Naive thymus-derived CD4-positive, alpha-beta T cell (primary cell): ENCODE measurements at regions not wholly inside any gene's neighbourhood (a gene's known extent, or its start where the extent isn't known, plus 50 kb on each side); places are given as distances from the start of the nearest gene placed in this dataset.

Experiments used
- ATAC-seq: fragments of 150-1000 bp; cut with Tn5 transposase; 2 replicates; pipeline ENCODE4 v1.10.0; 2021; ENCODE audit warnings: mild to moderate bottlenecking, moderate library complexity
- CTCF ChIA-PET: fragments of 350-600 bp; sonication (Branson Sonifier 250); formaldehyde crosslinking; loops from one replicate; lab custom pipeline; 2021; ENCODE audit warnings: antibody characterized with exemption; lab: Charles Lee
- POLR2A ChIA-PET: fragments of 350-600 bp; sonication (Branson Sonifier 250); formaldehyde crosslinking; loops from one replicate; lab custom pipeline; 2021; ENCODE audit warnings: antibody characterized with exemption, inconsistent platforms; lab: Charles Lee
- DNase-seq, 9 donors: peaks; one replicate each; pipeline versions ENCODE4 v3.0.0 to v3.0.0-alpha.2; 2020 to 2022; ENCODE audit warnings: mixed read lengths in 1 of 9
- H3K27ac ChIP-seq: one replicate; pipeline ENCODE4 v1.7.0; 2013; ENCODE audit warnings: mild to moderate bottlenecking, low read depth, low read length, moderate library complexity
- H3K27me3 ChIP-seq, 2 donors: one replicate each; pipeline ENCODE4 v1.7.0; 2013; ENCODE audit warnings: low read length in 2 of 2, mild to moderate bottlenecking in 2 of 2, moderate library complexity in 2 of 2; ENCODE audit not compliant: control insufficient read depth in 2 of 2, insufficient read depth in 2 of 2
- H3K36me3 ChIP-seq, 3 experiments: 1 replicate in 2 of 3; 2 replicates in 1 of 3; pipeline ENCODE4 v1.7.0; 2013; ENCODE audit warnings: low read length in 3 of 3, mild to moderate bottlenecking in 3 of 3, moderate library complexity in 1 of 3; ENCODE audit not compliant: insufficient read depth in 3 of 3, control insufficient read depth in 2 of 3
- H3K4me1 ChIP-seq, 2 donors: one replicate each; pipeline ENCODE4 v1.7.0; 2013; ENCODE audit warnings: low read length in 2 of 2, mild to moderate bottlenecking in 2 of 2, moderate library complexity in 1 of 2; ENCODE audit not compliant: control insufficient read depth in 2 of 2, insufficient read depth in 2 of 2
- H3K4me3 ChIP-seq: 2 replicates; pipeline ENCODE4 v1.7.0; 2013; ENCODE audit warnings: mild to moderate bottlenecking, low read length
- H3K9me3 ChIP-seq, 3 experiments: 1 replicate in 2 of 3; 2 replicates in 1 of 3; pipeline ENCODE4 v1.7.0; 2013; ENCODE audit warnings: low read length in 3 of 3; ENCODE audit not compliant: control insufficient read depth in 2 of 3
- H3K27ac Mint-ChIP-seq, 9 donors: one replicate each; pipeline ENCODE4 v1.8.0; 2020 to 2022; ENCODE audit warnings: mixed read lengths in 9 of 9, mild to moderate bottlenecking in 8 of 9, moderate library complexity in 5 of 9, inconsistent platforms in 2 of 9
- H3K27me3 Mint-ChIP-seq, 5 donors: one replicate each; pipeline ENCODE4 v1.8.0; 2021 to 2022; ENCODE audit warnings: mixed read lengths in 5 of 5, mild to moderate bottlenecking in 1 of 5
- H3K36me3 Mint-ChIP-seq, 5 donors: one replicate each; pipeline ENCODE4 v1.8.0; 2020 to 2022; ENCODE audit warnings: mixed read lengths in 5 of 5, mild to moderate bottlenecking in 3 of 5, inconsistent platforms in 1 of 5
- H3K4me1 Mint-ChIP-seq, 7 donors: one replicate each; pipeline ENCODE4 v1.8.0; 2020 to 2022; ENCODE audit warnings: mixed read lengths in 7 of 7, mild to moderate bottlenecking in 3 of 7, inconsistent platforms in 1 of 7
- H3K4me3 Mint-ChIP-seq, 10 donors: one replicate each; pipeline ENCODE4 v1.8.0; 2020 to 2022; ENCODE audit warnings: mild to moderate bottlenecking in 10 of 10, mixed read lengths in 10 of 10, moderate library complexity in 6 of 10, inconsistent platforms in 2 of 10
- H3K9me3 Mint-ChIP-seq, 11 donors: one replicate each; pipeline ENCODE4 v1.8.0; 2020 to 2022; ENCODE audit warnings: mixed read lengths in 11 of 11, mild to moderate bottlenecking in 4 of 11, inconsistent platforms in 1 of 11, moderate library complexity in 1 of 11
- intact Hi-C, 2 donors: fragments of 100-400 bp; cut with micrococcal nuclease; formaldehyde crosslinking; loops; one replicate each; pipeline ENCODE4 v1.15.1; 2023

GRCh38 chr10:88048312-88048711 lies 184.9 kb downstream of the PTEN start:
- peaks cover 0 to 16% (median 0%) of the 10 kb centered on the region in 11 donors for H3K9me3 Mint-ChIP-seq
- intact Hi-C loops: no loop called here
- Histone ChIP-seq H3K4me1 (no peaks in the 10 kb centered on the region), H3K36me3 (no peaks in the 10 kb centered on the region), H3K4me3 (no peak overlapping the region), H3K27me3 (no peaks in the 10 kb centered on the region), H3K9me3 (no peaks in the 10 kb centered on the region), H3K27ac (no peak overlapping the region)
- H3K4me1 Mint-ChIP-seq: peaks cover 3 to 33% (median 12%) of the 10 kb centered on the region in 7 donors
- ATAC-seq (no peak), DNase-seq (no peak)
- ChIA-PET POLR2A (interaction anchor here (0.5 kb wide), 1 partner anchor 195 kb away, joined by 3 read pairs; no protein-coding TSS in a partner anchor), CTCF (no interaction called here)
- no peak overlapping the region for H3K4me3 Mint-ChIP-seq
- H3K27ac Mint-ChIP-seq: no peak overlapping the region
- peaks cover 0 to 4% (median 0%) of the 10 kb centered on the region in 5 donors for H3K36me3 Mint-ChIP-seq
- peaks cover 0 to 5% (median 0%) of the 10 kb centered on the region in 5 donors for H3K27me3 Mint-ChIP-seq

GRCh38 chr10:88049204-88049603 lies 185.8 kb downstream of the PTEN start:
- Histone ChIP-seq H3K27ac (no peak overlapping the region), H3K9me3 (no peaks in the 10 kb centered on the region), H3K4me3 (no peak overlapping the region), H3K27me3 (no peaks in the 10 kb centered on the region), H3K36me3 (no peaks in the 10 kb centered on the region), H3K4me1 (no peaks in the 10 kb centered on the region)
- H3K4me3 Mint-ChIP-seq: no peak overlapping the region
- H3K4me1 Mint-ChIP-seq: peaks cover 3 to 32% (median 11%) of the 10 kb centered on the region in 7 donors
- CTCF ChIA-PET: no interaction called here
- intact Hi-C loops: no loop called here
- DNase-seq (no peak), ATAC-seq (no peak)
- no peak overlapping the region for H3K27ac Mint-ChIP-seq
- H3K9me3 Mint-ChIP-seq: peaks cover 0 to 16% (median 0%) of the 10 kb centered on the region in 11 donors
- H3K27me3 Mint-ChIP-seq: peaks cover 0 to 10% (median 0%) of the 10 kb centered on the region in 5 donors
- H3K36me3 Mint-ChIP-seq: peaks cover 0 to 4% (median 0%) of the 10 kb centered on the region in 5 donors
- POLR2A ChIA-PET: interaction anchor here (0.9 kb wide), 1 partner anchor 334 kb away, joined by 3 read pairs; no protein-coding TSS in a partner anchor

- H3K27ac Mint-ChIP-seq: no peak overlapping the region
- no peak overlapping the region for H3K4me3 Mint-ChIP-seq
- H3K27me3 ChIP-seq: no peaks in the 10 kb centered on the region
- CTCF ChIA-PET: no interaction called here
- DNase-seq: no peak
- H3K4me1 ChIP-seq: peaks cover 0 to 8% of the 10 kb centered on the region in 2 donors
- peaks cover 0 to 6% (median 0%) of the 10 kb centered on the region in 5 donors for H3K27me3 Mint-ChIP-seq
- peaks cover 0 to 12% (median 5%) of the 10 kb centered on the region in 7 donors for H3K4me1 Mint-ChIP-seq
- peaks cover 0 to 7% (median 2%) of the 10 kb centered on the region in 11 donors for H3K9me3 Mint-ChIP-seq
- peaks cover 0 to 7% (median 0%) of the 10 kb centered on the region in 5 donors for H3K36me3 Mint-ChIP-seq
- no peak for ATAC-seq
- no peak overlapping the region for H3K4me3 ChIP-seq
- H3K27ac ChIP-seq: no peak overlapping the region
- intact Hi-C loops: no loop called here
- POLR2A ChIA-PET: no interaction called here
- no peaks in the 10 kb centered on the region for H3K9me3 ChIP-seq
- no peaks in the 10 kb centered on the region for H3K36me3 ChIP-seq
Observed at GRCh38 chr10:88057720-88058119, 194.3 kb downstream of the PTEN start.

- Mint-ChIP-seq H3K4me1 (peaks cover 0 to 22% (median 16%) of the 10 kb centered on the region in 7 donors), H3K27ac (no peak overlapping the region), H3K9me3 (peaks cover 0 to 7% (median 2%) of the 10 kb centered on the region in 11 donors), H3K36me3 (peaks cover 0 to 7% (median 0%) of the 10 kb centered on the region in 5 donors), H3K4me3 (no peak overlapping the region), H3K27me3 (peaks cover 0 to 5% (median 0%) of the 10 kb centered on the region in 5 donors)
- Histone ChIP-seq H3K27ac (no peak overlapping the region), H3K36me3 (no peaks in the 10 kb centered on the region), H3K4me3 (no peak overlapping the region), H3K9me3 (no peaks in the 10 kb centered on the region), H3K4me1 (peaks cover 0 to 18% of the 10 kb centered on the region in 2 donors), H3K27me3 (no peaks in the 10 kb centered on the region)
- intact Hi-C loops: no loop called here
- no peak for DNase-seq
- POLR2A ChIA-PET: no interaction called here
- no peak for ATAC-seq
- CTCF ChIA-PET: interaction anchor here (0.6 kb wide), 1 partner anchor 171 kb away, joined by 3 read pairs; no protein-coding TSS in a partner anchor
Observed at GRCh38 chr10:88058750-88059149, 195.3 kb downstream of the PTEN start.

- no peak overlapping the region for H3K4me3 Mint-ChIP-seq
- no peaks in the 10 kb centered on the region for H3K27me3 ChIP-seq
- peaks cover 0 to 23% of the 10 kb centered on the region in 2 donors for H3K4me1 ChIP-seq
- peaks cover 0 to 7% (median 0%) of the 10 kb centered on the region in 5 donors for H3K36me3 Mint-ChIP-seq
- intact Hi-C loops: no loop called here
- H3K9me3 Mint-ChIP-seq: peaks cover 0 to 7% (median 2%) of the 10 kb centered on the region in 11 donors
- no peak overlapping the region for H3K27ac Mint-ChIP-seq
- no peaks in the 10 kb centered on the region for H3K9me3 ChIP-seq
- no peaks in the 10 kb centered on the region for H3K36me3 ChIP-seq
- H3K27me3 Mint-ChIP-seq: peaks cover 0 to 2% (median 0%) of the 10 kb centered on the region in 5 donors
- no peak overlapping the region for H3K4me3 ChIP-seq
- ChIA-PET POLR2A (no interaction called here), CTCF (interaction anchor here (0.9 kb wide), 1 partner anchor 15 kb away, joined by 3 read pairs; no protein-coding TSS in a partner anchor)
- peaks cover 0 to 27% (median 19%) of the 10 kb centered on the region in 7 donors for H3K4me1 Mint-ChIP-seq
- no peak for ATAC-seq
- no peak overlapping the region for H3K27ac ChIP-seq
- DNase-seq: no peak
Observed at GRCh38 chr10:88059190-88059589, 195.8 kb downstream of the PTEN start.

- peaks cover 0 to 7% (median 2%) of the 10 kb centered on the region in 11 donors for H3K9me3 Mint-ChIP-seq
- POLR2A ChIA-PET: no interaction called here
Observed at GRCh38 chr10:88060762-88061161, 197.3 kb downstream of the PTEN start.

More at GRCh38 chr10:88060762-88061161, 197.3 kb downstream of the PTEN start:
- Mint-ChIP-seq H3K36me3 (peaks cover 0 to 9% (median 0%) of the 10 kb centered on the region in 5 donors), H3K27me3 (peaks cover 0 to 2% (median 0%) of the 10 kb centered on the region in 5 donors), H3K27ac (peak overlapping the region in 6 of 9 donors; percentile 10 to 74 (median 44)), H3K4me1 (peaks cover 0 to 42% (median 34%) of the 10 kb centered on the region in 7 donors), H3K4me3 (peak overlapping the region in 5 of 10 donors; percentile 10 to 43 (median 34))
- Histone ChIP-seq H3K36me3 (no peaks in the 10 kb centered on the region), H3K27me3 (no peaks in the 10 kb centered on the region), H3K9me3 (no peaks in the 10 kb centered on the region), H3K27ac (no peak overlapping the region), H3K4me1 (peaks cover 0 to 38% of the 10 kb centered on the region in 2 donors), H3K4me3 (no peak overlapping the region)
- intact Hi-C loops: no loop called here
- DNase-seq: no peak
- CTCF ChIA-PET: interaction anchor here (1.1 kb wide), 1 partner anchor 31 kb away, joined by 4 read pairs; no protein-coding TSS in a partner anchor
- no peak for ATAC-seq
